Type B pancreatic cell (in vitro differentiated cells): ENCODE measurements at regions not wholly inside any gene's neighbourhood (a gene's known extent, or its start where the extent isn't known, plus 50 kb on each side); places are given as distances from the start of the nearest gene placed in this dataset.
"Not testable (repeated sequence)": the region's sequence is repeated elsewhere in the genome, so short reads cannot be mapped to it uniquely, and the experiment has no call there.

Experiments
- DNase-seq: peaks from one replicate; pipeline ENCODE4 v3.0.0; 2021; ENCODE audit warnings: mixed read lengths; ENCODE audit not compliant: unreplicated experiment; ENCODE audit errors: extremely low spot score
- H3K27ac Mint-ChIP-seq: 2 replicates; pipeline ENCODE4 v1.8.0; 2021; ENCODE audit warnings: mild to moderate bottlenecking, mixed read lengths
- H3K27me3 Mint-ChIP-seq: 2 replicates; pipeline ENCODE4 v1.8.0; 2021; ENCODE audit warnings: mixed read lengths
- H3K36me3 Mint-ChIP-seq: 2 replicates; pipeline ENCODE4 v1.8.0; 2021; ENCODE audit warnings: mixed read lengths
- H3K4me1 Mint-ChIP-seq: one replicate; pipeline ENCODE4 v1.8.0; 2021; ENCODE audit warnings: mixed read lengths; ENCODE audit not compliant: unreplicated experiment
- H3K4me3 Mint-ChIP-seq: 2 replicates; pipeline ENCODE4 v1.8.0; 2021; ENCODE audit warnings: mild to moderate bottlenecking, mixed read lengths
- H3K9me3 Mint-ChIP-seq: 2 replicates; pipeline ENCODE4 v1.8.0; 2021; ENCODE audit warnings: mixed read lengths
- CTCF ChIP-seq: fragments of 200-600 bp; sonication (generic); conservative IDR thresholded peaks from 2 replicates; pipeline ENCODE4 v1.5.0; 2021; ENCODE audit warnings: antibody characterized with exemption, mild to moderate bottlenecking

- no peak overlapping the region for H3K4me3 Mint-ChIP-seq
- no peak for TF ChIP-seq CTCF
- no peaks in the 10 kb centered on the region for H3K27me3 Mint-ChIP-seq
- no peak for DNase-seq
- no peak overlapping the region for H3K27ac Mint-ChIP-seq
- H3K36me3 Mint-ChIP-seq = no peaks in the 10 kb centered on the region
- no peaks in the 10 kb centered on the region for H3K9me3 Mint-ChIP-seq
- H3K4me1 Mint-ChIP-seq = no peaks in the 10 kb centered on the region
Measured at GRCh38 chr6:78670802-78671201, 196.5 kb upstream of the IRAK1BP1 start.

DNA sequence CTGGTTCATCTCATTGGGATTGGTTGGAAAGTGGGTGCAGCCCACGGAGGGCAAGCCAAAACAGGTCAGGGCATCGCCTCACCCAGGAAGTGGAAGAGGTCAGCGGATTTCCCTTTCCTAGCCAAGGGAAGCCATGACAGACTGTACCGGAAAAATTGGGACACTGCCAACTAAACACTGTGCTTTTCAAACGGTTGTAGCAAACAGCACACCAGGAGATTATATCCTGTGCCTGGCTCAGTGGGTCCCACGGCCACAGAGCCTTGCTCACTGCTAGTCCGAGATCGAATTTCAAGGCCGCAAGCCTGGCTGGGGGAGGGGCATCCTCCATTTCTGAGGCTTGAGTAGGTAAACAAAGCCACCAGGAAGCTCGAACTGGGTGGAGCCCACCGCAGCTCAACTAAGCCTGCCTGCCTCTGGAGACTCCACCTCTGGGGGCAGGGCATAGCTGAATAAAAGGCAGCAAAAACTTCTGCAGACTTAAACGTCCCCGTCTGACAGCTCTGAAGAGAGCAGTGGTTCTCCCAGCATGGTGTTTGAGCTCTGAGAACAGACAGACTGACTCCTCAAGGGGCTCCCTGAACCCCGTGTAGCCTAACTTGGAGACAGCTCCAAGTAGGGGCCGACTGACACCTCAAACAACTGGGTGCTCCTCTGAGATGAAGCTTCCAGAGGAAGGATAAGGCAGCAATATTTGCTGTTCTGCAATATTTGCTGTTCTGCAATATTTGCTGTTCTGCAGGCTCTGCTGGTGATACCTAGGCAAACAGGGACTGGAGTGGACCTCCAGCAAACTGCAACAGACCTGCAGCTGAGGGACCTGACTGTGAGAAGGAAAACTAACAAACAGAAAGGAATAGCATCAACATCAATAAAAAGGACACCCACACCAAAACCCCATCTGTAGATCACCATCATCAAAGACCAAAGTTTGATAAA lies 191.0 kb upstream of the IRAK1BP1 start:
- not testable (repeated sequence) for H3K9me3 Mint-ChIP-seq, H3K27me3 Mint-ChIP-seq, H3K4me3 Mint-ChIP-seq, H3K36me3 Mint-ChIP-seq, H3K4me1 Mint-ChIP-seq, DNase-seq, H3K27ac Mint-ChIP-seq

- no peak for DNase-seq
- no peak for TF ChIP-seq CTCF
- Mint-ChIP-seq H3K27me3 (no peaks in the 10 kb centered on the region), H3K4me3 (no peak overlapping the region), H3K9me3 (no peaks in the 10 kb centered on the region), H3K36me3 (no peaks in the 10 kb centered on the region), H3K4me1 (no peaks in the 10 kb centered on the region), H3K27ac (no peak overlapping the region)
Measured at GRCh38 chr6:78688668-78689067, 178.7 kb upstream of the IRAK1BP1 start.

- DNase-seq = no peak
- H3K27me3 Mint-ChIP-seq = no peaks in the 10 kb centered on the region
- H3K9me3 Mint-ChIP-seq = no peaks in the 10 kb centered on the region
- no peak overlapping the region for H3K27ac Mint-ChIP-seq
- no peak overlapping the region for H3K4me3 Mint-ChIP-seq
- no peaks in the 10 kb centered on the region for H3K36me3 Mint-ChIP-seq
- TF ChIP-seq CTCF = no peak
- no peaks in the 10 kb centered on the region for H3K4me1 Mint-ChIP-seq
Measured at GRCh38 chr6:78693835-78694234, 173.5 kb upstream of the IRAK1BP1 start.

- H3K27me3 Mint-ChIP-seq, H3K36me3 Mint-ChIP-seq, H3K9me3 Mint-ChIP-seq, DNase-seq, H3K27ac Mint-ChIP-seq, H3K4me3 Mint-ChIP-seq, H3K4me1 Mint-ChIP-seq: not testable (repeated sequence)
Measured at GRCh38 chr6:78694628-78695027, 172.7 kb upstream of the IRAK1BP1 start.

- H3K4me3 Mint-ChIP-seq = no peak overlapping the region
- H3K27me3 Mint-ChIP-seq = no peaks in the 10 kb centered on the region
- H3K27ac Mint-ChIP-seq = no peak overlapping the region
- no peak for DNase-seq
- no peak for TF ChIP-seq CTCF
- no peaks in the 10 kb centered on the region for H3K4me1 Mint-ChIP-seq
- no peaks in the 10 kb centered on the region for H3K9me3 Mint-ChIP-seq
- H3K36me3 Mint-ChIP-seq = no peaks in the 10 kb centered on the region
Measured at GRCh38 chr6:78700991-78701390, 166.4 kb upstream of the IRAK1BP1 start.
